Dendritic cell treated with granulocyte-macrophage colony-stimulating factor and Interleukin-4, amounts not matched to agents 40 ng/mL and 50 ng/mL, for 4 days (primary cell): ENCODE measurements at regions not wholly inside any gene's neighbourhood (a gene's known extent, or its start where the extent isn't known, plus 50 kb on each side); places are given as distances from the start of the nearest gene placed in this dataset.
"Not testable (repeated sequence)": the region's sequence is repeated elsewhere in the genome, so short reads cannot be mapped to it uniquely, and the experiment has no call there.

Experiments used
- H3K27ac Mint-ChIP-seq: one replicate; pipeline ENCODE4 v1.8.0; 2022; ENCODE audit warnings: mild to moderate bottlenecking, mixed read lengths
- H3K27me3 Mint-ChIP-seq: one replicate; pipeline ENCODE4 v1.8.0; 2022; ENCODE audit warnings: mild to moderate bottlenecking, mixed read lengths
- H3K36me3 Mint-ChIP-seq: one replicate; pipeline ENCODE4 v1.8.0; 2022; ENCODE audit warnings: low read depth, mixed read lengths
- H3K4me1 Mint-ChIP-seq: one replicate; pipeline ENCODE4 v1.8.0; 2022; ENCODE audit warnings: low read depth, mixed read lengths
- H3K4me3 Mint-ChIP-seq: one replicate; pipeline ENCODE4 v1.8.0; 2022; ENCODE audit warnings: mild to moderate bottlenecking, moderate library complexity, mixed read lengths
- H3K9me3 Mint-ChIP-seq: one replicate; pipeline ENCODE4 v1.8.0; 2022; ENCODE audit warnings: mixed read lengths
- intact Hi-C: fragments of 100-400 bp; cut with micrococcal nuclease; formaldehyde crosslinking; loops from one replicate; pipeline ENCODE4 v1.15.0; 2022

DNA sequence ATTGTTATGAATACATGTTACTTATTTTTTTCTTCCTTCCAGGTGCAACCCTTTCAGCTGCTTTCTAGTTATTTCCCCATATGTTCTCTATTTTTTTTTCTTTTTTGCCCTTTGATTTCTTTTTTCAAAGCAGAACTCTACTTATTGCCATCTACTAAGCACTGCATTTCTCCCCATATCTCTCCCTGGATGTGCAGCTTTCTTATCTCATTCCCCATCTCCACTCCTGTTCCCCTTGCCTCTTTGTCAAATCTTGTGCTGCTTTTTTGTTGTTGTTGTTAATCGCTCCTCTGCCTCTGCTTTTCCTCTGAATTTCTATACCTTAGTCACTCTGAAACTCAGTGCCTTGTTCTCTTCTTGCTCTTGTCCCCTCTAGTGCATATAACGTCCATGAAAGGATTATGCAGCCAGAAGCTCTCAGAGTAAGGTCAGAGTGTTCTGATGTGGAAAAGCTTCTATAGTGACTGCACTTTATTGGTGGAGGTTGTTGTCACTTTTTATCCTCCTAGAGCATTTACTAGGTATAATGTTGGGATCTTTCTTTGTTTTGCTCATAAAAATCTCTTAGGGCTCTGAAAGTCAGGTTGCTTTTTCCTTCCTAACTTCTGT is 51.1 kb upstream of the JADE1 start:
- H3K4me3 Mint-ChIP-seq: no peak overlapping the region
- no peaks in the 10 kb centered on the region for H3K4me1 Mint-ChIP-seq
- peaks cover 2% of the 10 kb centered on the region for H3K27me3 Mint-ChIP-seq
- H3K36me3 Mint-ChIP-seq: no peaks in the 10 kb centered on the region
- H3K9me3 Mint-ChIP-seq: no peaks in the 10 kb centered on the region
- intact Hi-C loops: no loop called here
- no peak overlapping the region for H3K27ac Mint-ChIP-seq

DNA sequence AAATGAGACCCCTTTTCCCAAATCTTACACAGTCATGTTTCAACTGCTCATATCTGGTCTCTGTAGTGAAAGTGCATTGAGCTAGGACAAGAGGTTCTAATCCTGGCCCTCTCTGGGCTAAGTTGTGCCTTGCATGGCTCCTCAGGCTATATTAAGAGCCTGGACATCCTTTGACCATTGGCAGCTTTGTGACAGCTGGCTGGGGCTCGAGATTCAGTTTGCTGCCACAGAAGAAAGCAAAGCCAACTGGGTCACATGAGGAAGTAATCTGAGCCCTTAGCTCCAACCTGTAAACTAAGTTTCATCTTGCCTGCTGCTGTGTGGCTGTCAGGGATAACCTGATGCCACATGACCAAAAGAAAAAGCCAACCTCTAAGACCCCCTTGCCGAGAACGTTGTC is 51.8 kb upstream of the JADE1 start:
- intact Hi-C loops: no loop called here
- H3K4me3 Mint-ChIP-seq: no peak overlapping the region
- H3K36me3 Mint-ChIP-seq: no peaks in the 10 kb centered on the region
- peaks cover 2% of the 10 kb centered on the region for H3K27me3 Mint-ChIP-seq
- H3K9me3 Mint-ChIP-seq: no peaks in the 10 kb centered on the region
- no peak overlapping the region for H3K27ac Mint-ChIP-seq
- no peaks in the 10 kb centered on the region for H3K4me1 Mint-ChIP-seq

DNA sequence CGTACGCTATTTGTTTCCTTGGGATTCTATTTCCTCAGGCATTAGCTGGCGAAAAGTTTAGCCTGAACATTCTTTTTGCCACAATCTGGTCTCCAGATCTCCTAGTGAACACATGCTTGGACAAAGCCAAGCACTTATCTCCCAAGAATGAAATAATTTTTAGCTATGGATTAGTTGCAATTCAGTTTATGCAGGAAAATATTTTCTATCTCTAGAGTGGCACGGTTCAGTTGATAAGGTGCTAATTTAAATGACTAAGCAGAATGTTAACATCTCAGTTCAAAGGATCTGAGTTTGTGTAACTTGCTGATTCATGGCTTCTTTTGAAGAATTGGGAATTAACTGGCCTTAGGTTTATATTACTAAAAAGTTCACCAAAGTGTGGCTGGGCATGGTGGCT is 58.1 kb upstream of the JADE1 start:
- H3K36me3 Mint-ChIP-seq: no peaks in the 10 kb centered on the region
- no peak overlapping the region for H3K4me3 Mint-ChIP-seq
- no peak overlapping the region for H3K27ac Mint-ChIP-seq
- H3K27me3 Mint-ChIP-seq: no peaks in the 10 kb centered on the region
- no peaks in the 10 kb centered on the region for H3K4me1 Mint-ChIP-seq
- intact Hi-C loops: no loop called here
- H3K9me3 Mint-ChIP-seq: no peaks in the 10 kb centered on the region

DNA sequence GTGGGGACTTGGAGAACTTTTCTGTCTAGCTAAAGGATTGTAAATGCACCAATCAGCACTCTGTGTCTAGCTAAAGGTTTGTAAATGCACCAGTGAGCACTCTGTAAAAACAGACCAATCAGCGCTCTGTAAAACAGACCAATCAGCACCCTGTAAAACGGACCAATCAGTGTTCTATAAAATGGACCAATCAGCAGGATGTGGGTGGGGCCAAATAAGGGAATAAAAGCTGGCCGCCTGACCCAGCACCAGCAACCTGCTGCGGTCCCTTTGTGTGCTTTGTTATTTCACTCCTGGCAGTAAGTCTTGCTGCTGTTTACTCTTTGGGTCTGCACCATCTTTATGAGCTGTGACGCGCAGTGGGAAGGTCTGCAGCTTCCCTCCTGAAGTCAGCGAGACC is 67.8 kb upstream of the JADE1 start:
- intact Hi-C loops, H3K27ac Mint-ChIP-seq, H3K36me3 Mint-ChIP-seq, H3K4me1 Mint-ChIP-seq, H3K27me3 Mint-ChIP-seq, H3K4me3 Mint-ChIP-seq: not testable (repeated sequence)
- peaks cover 17% of the 10 kb centered on the region for H3K9me3 Mint-ChIP-seq

DNA sequence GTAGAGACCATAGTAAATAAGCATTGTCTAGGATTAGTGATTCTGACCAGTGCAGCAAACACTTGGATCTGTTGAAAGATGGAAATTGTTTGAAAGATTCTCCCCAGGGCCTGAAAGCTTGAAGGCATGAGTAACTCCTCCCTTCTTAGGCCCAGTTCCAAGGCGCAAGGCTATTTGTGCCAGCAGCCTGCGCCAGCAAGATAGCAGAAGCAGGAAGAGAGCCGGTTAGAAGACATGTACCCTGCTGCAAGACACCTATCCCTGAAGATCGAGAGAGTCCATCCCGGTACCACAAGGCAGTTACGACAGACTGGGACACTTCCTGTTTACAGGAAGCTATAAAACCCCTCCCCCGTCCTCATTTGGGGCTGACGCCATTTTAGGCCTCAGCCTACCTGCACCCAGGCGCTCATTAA is 72.4 kb upstream of the JADE1 start:
- Mint-ChIP-seq H3K27ac (no peak overlapping the region), H3K27me3 (no peaks in the 10 kb centered on the region), H3K36me3 (no peaks in the 10 kb centered on the region), H3K9me3 (peaks cover 16% of the 10 kb centered on the region), H3K4me1 (no peaks in the 10 kb centered on the region), H3K4me3 (no peak overlapping the region)
- intact Hi-C loops: no loop called here

DNA sequence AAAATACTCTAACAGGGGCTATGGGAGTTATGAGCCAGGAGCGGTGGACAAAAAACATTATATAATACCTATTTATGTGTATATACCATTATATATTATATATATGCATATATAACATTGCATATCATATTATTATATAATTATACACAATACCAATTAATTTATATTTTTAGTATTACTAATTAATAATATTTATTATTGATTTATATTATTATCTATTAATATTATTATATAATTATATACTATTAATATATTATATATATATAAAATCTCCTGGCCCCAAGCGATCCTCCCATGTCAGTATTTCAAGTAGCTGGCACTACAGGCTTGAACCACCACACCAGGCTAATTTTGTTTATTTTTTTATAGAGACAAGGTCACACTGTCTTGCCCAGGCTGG is 73.8 kb upstream of the JADE1 start:
- Mint-ChIP-seq H3K36me3 (no peaks in the 10 kb centered on the region), H3K4me1 (no peaks in the 10 kb centered on the region), H3K27me3 (no peaks in the 10 kb centered on the region), H3K4me3 (no peak overlapping the region), H3K9me3 (peaks cover 8% of the 10 kb centered on the region), H3K27ac (no peak overlapping the region)
- intact Hi-C loops: no loop called here

DNA sequence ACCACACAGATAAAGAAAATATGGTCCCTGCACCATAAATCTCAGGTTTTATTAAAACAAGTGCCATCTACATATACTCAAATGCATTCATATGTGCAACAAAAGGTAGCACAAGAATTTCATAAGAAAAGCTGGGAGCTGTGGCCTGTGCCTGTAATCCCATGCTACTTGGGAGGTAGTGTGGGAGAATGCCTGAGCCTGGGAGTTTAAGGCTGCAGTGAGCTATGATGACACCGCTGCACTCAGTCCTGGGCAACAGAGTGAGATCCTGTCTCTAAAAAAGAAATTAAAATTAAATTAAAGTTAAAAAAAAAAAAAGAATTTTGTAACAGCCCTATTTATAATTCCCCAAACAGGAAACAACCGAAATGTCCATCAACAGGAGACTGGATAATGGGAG is 81.3 kb upstream of the JADE1 start:
- Mint-ChIP-seq H3K36me3 (no peaks in the 10 kb centered on the region), H3K4me3 (no peak overlapping the region), H3K27ac (no peak overlapping the region), H3K4me1 (no peaks in the 10 kb centered on the region), H3K9me3 (no peaks in the 10 kb centered on the region), H3K27me3 (no peaks in the 10 kb centered on the region)
- intact Hi-C loops: no loop called here

DNA sequence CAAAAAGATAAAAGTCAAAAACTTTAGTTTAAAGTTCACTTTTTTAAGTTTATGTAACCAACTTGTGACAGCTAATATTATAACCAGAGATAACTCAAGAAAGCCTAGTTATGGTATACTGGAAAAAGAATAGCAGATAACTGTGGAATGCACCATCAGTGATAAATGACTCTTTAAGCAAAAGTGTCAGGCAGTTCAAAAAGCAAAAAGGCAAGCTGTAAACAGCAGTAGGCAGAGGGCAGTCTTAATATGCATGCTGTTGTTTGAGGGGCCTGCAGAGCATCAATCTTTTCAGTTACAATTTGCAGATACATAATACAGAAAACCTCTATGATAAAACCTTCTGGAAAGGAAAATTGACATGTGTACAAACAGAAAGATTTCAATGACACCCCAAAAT is 81.8 kb upstream of the JADE1 start:
- no peaks in the 10 kb centered on the region for H3K9me3 Mint-ChIP-seq
- no peak overlapping the region for H3K27ac Mint-ChIP-seq
- intact Hi-C loops: no loop called here
- no peaks in the 10 kb centered on the region for H3K27me3 Mint-ChIP-seq
- H3K36me3 Mint-ChIP-seq: no peaks in the 10 kb centered on the region
- no peak overlapping the region for H3K4me3 Mint-ChIP-seq
- no peaks in the 10 kb centered on the region for H3K4me1 Mint-ChIP-seq

DNA sequence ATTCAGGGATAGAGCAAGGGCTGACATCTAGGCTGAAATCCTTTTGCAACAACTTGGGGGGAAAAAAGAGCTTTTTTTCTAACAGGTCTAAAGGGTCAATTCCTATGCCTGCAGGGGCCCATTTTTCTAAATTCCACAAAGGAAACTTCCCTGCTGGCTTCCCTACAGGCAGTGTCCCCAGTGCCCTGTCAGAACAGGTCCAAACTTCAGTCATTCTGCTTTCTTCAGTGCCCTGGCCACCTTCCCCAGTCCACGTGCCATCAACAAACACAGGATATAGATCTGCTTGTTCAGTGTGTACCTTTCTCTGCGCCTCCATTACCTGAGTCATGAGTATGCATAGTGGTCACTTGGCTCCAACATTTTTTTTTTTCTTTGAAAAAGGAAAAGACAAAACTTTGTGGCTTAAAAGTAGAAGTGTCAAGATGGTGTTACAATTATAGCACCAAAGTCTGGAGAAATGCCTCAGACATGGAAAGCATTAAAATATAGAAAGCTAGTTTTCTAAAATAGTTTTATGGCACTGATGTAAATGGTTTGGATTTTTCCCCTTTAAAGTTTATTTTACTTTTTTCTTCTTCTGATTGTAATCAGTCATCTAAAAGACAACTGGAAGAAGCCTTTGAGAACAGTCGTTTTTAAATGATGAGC is 84.0 kb upstream of the JADE1 start:
- Mint-ChIP-seq H3K9me3 (no peaks in the 10 kb centered on the region), H3K4me3 (no peak overlapping the region), H3K27ac (no peak overlapping the region), H3K4me1 (no peaks in the 10 kb centered on the region), H3K27me3 (no peaks in the 10 kb centered on the region), H3K36me3 (no peaks in the 10 kb centered on the region)
- intact Hi-C loops: no loop called here

DNA sequence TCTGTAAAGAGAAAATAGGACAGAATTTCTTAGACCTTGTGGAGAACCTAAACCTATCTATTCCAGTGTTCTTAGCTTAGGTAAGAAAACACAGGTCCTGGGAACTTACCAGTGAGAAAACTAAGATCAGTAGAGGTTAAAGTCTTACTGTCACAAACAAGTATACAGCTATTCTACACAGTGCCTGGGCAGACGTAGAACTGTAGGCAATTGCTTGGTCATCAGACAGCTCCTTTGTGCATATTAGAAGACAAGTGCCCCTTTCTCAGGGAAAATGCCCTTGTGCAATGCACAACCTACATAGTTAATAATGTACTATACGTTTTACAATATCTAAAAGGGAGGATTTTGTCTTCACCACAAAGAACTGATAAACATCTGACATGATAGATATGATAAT is 86.6 kb upstream of the JADE1 start:
- intact Hi-C loops: no loop called here
- no peak overlapping the region for H3K27ac Mint-ChIP-seq
- no peak overlapping the region for H3K4me3 Mint-ChIP-seq
- H3K4me1 Mint-ChIP-seq: no peaks in the 10 kb centered on the region
- no peaks in the 10 kb centered on the region for H3K27me3 Mint-ChIP-seq
- H3K9me3 Mint-ChIP-seq: no peaks in the 10 kb centered on the region
- H3K36me3 Mint-ChIP-seq: no peaks in the 10 kb centered on the region

DNA sequence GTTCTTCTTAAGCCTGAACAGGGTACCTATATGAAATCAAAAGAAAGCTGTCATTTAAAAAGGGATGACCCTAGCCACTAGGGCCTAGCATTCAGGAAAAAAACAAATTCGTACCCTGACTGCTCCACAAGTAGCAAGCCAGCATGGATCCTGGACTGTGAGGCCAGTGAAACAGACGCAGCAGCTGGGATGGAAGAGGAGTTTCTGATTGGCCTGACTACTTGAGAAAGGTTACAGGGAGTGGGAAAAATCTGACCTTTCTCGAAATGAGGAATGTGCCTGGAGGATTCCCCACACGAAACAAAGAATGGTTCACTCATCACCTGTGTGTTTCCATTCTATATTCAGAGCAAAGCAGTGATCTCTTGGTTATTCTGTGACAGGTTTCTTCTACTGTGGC is 87.6 kb upstream of the JADE1 start:
- intact Hi-C loops: no loop called here
- Mint-ChIP-seq H3K4me3 (no peak overlapping the region), H3K9me3 (no peaks in the 10 kb centered on the region), H3K4me1 (no peaks in the 10 kb centered on the region), H3K27me3 (no peaks in the 10 kb centered on the region), H3K36me3 (no peaks in the 10 kb centered on the region), H3K27ac (no peak overlapping the region)

DNA sequence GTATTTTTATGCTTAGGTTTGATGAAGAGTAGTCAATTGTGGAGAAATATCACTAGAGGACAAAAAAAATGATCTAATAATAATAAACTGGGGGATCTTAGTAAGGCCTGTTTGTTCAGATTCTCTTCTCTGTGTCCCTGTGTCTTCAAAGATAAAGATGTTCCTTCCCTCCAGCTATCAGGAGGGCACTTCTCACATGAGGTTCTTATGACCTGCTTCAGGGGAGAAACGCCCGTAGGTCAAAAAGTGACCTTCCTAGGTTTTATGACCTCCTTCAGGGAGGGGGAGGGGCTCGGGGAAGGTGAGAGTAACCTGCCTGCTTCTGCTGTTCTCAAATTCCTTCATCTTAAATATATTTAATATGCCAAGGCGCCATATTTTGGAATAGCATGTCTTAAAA is 89.2 kb upstream of the JADE1 start:
- Mint-ChIP-seq H3K27ac (no peak overlapping the region), H3K4me1 (no peaks in the 10 kb centered on the region), H3K4me3 (no peak overlapping the region), H3K9me3 (no peaks in the 10 kb centered on the region), H3K27me3 (no peaks in the 10 kb centered on the region), H3K36me3 (no peaks in the 10 kb centered on the region)
- intact Hi-C loops: no loop called here

DNA sequence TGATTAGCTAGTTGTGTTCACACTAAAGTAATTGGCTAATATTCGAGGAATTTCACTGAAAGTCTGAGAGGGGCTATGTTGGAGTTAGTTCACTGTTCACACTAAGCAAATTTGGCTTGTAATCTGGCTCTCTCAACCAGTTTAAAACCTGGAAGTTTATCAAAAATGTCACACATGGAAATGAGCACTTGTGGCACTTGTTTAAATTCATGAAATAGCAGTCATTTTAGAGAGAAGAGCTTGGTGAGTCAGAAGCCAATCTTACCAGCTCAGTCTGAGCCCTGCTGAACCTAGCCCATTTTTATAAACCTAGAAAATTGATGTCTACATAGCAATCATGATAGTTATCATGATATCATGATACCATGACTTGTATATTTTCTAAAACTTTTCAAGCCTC is 90.7 kb upstream of the JADE1 start:
- H3K36me3 Mint-ChIP-seq: no peaks in the 10 kb centered on the region
- intact Hi-C loops: no loop called here
- H3K4me3 Mint-ChIP-seq: no peak overlapping the region
- H3K27ac Mint-ChIP-seq: no peak overlapping the region
- H3K4me1 Mint-ChIP-seq: no peaks in the 10 kb centered on the region
- H3K9me3 Mint-ChIP-seq: no peaks in the 10 kb centered on the region
- no peaks in the 10 kb centered on the region for H3K27me3 Mint-ChIP-seq

DNA sequence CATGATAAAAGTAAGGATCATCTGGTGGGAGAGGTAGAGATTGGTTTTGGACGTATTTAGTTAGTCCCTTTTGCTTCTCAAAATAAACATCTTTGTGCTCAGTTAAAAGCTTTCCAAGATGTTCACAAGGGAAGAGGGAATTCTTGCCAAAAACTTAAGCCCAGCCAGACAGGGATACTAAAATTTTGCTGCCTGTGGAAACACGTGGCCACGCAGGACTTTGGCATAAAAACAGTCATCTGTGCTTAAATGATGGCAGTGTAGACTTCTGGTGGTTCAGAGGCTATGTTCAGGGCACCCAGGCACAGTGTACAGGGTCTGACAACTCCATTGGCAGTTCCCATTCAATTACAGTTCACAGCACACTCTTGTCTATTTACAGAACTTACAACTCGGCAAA is 93.2 kb upstream of the JADE1 start:
- intact Hi-C loops: no loop called here
- H3K27ac Mint-ChIP-seq: no peak overlapping the region
- H3K27me3 Mint-ChIP-seq: no peaks in the 10 kb centered on the region
- no peak overlapping the region for H3K4me3 Mint-ChIP-seq
- no peaks in the 10 kb centered on the region for H3K36me3 Mint-ChIP-seq
- no peaks in the 10 kb centered on the region for H3K4me1 Mint-ChIP-seq
- H3K9me3 Mint-ChIP-seq: no peaks in the 10 kb centered on the region

DNA sequence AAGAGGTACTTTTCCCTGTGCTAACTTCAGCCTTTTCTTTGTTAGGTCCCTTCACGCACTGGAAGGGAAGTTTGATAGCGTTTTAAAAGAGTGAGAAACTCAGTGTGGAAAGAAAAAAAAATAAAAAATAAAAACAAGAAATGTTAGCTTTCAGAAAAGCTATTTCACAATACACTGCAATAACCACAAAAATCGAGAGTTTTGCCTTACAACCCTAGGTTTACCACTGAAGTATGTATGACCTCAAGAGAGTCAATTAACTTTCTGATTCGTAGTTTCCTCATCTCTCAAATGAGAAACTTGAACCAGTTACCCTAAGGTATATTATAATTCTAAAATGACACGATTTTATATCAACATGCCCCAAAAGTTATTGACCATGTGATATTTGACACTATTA is 93.9 kb upstream of the JADE1 start:
- intact Hi-C loops: no loop called here

More for the DNA sequence above, 93.9 kb upstream of the JADE1 start:
- H3K27ac Mint-ChIP-seq: no peak overlapping the region
- H3K4me3 Mint-ChIP-seq: no peak overlapping the region
- no peaks in the 10 kb centered on the region for H3K9me3 Mint-ChIP-seq
- no peaks in the 10 kb centered on the region for H3K36me3 Mint-ChIP-seq
- no peaks in the 10 kb centered on the region for H3K4me1 Mint-ChIP-seq
- H3K27me3 Mint-ChIP-seq: no peaks in the 10 kb centered on the region
